HG02884 (cell line): ENCODE measurements at regions not wholly inside any gene's neighbourhood (a gene's known extent, or its start where the extent isn't known, plus 50 kb on each side); places are given as distances from the start of the nearest gene placed in this dataset.
"Not testable (repeated sequence)": the region's sequence is repeated elsewhere in the genome, so short reads cannot be mapped to it uniquely, and the experiment has no call there.

Experiments
- ATAC-seq: cut with Tn5 transposase; IDR thresholded peaks from one replicate; pipeline ENCODE4 v1.9.1; 2021; ENCODE audit warnings: mild to moderate bottlenecking, moderate library complexity; ENCODE audit not compliant: unreplicated experiment

GRCh38 chr5:112533362-112533761 is 114.3 kb upstream of the EPB41L4A start:
- ATAC-seq: peak; percentile 41

GRCh38 chr5:112534067-112534583 is 115.0 kb upstream of the EPB41L4A start:
- no peak for ATAC-seq

- no peak for ATAC-seq
These were observed 115.7 kb upstream of the EPB41L4A start for GRCh38 chr5:112534611-112535255.

GRCh38 chr5:112535356-112535755 is 116.3 kb upstream of the EPB41L4A start:
- ATAC-seq: no peak

- not testable (repeated sequence) for ATAC-seq
These were observed 125.5 kb upstream of the EPB41L4A start for GRCh38 chr5:112544558-112544957.

- no peak for ATAC-seq
These were observed 128.0 kb upstream of the EPB41L4A start for GRCh38 chr5:112546946-112547592.

- ATAC-seq: no peak
These were observed 129.3 kb upstream of the EPB41L4A start for GRCh38 chr5:112548246-112548881.

GRCh38 chr5:112549127-112549526 is 130.1 kb upstream of the EPB41L4A start:
- no peak for ATAC-seq

GRCh38 chr5:112549605-112550166 is 130.6 kb upstream of the EPB41L4A start:
- no peak for ATAC-seq

- peak; percentile 56 for ATAC-seq
These were observed 132.4 kb upstream of the EPB41L4A start for GRCh38 chr5:112551419-112552032.

- ATAC-seq: no peak
These were observed 133.1 kb upstream of the EPB41L4A start for GRCh38 chr5:112552216-112552615.

- no peak for ATAC-seq
These were observed 133.7 kb upstream of the EPB41L4A start for GRCh38 chr5:112552791-112553190.

GRCh38 chr5:112554101-112554977 is 135.3 kb upstream of the EPB41L4A start:
- ATAC-seq: no peak

- ATAC-seq: no peak
These were observed 136.1 kb upstream of the EPB41L4A start for GRCh38 chr5:112555197-112555596.

- ATAC-seq: no peak
These were observed 136.6 kb upstream of the EPB41L4A start for GRCh38 chr5:112555691-112556090.

GRCh38 chr5:112559501-112559900 is 140.4 kb upstream of the EPB41L4A start:
- ATAC-seq: not testable (repeated sequence)

- no peak for ATAC-seq
These were observed 141.3 kb upstream of the EPB41L4A start for GRCh38 chr5:112560371-112560770.

- no peak for ATAC-seq
These were observed 144.2 kb upstream of the EPB41L4A start for GRCh38 chr5:112563169-112563826.

- ATAC-seq: no peak
These were observed 147.2 kb upstream of the EPB41L4A start for GRCh38 chr5:112566251-112566650.

GRCh38 chr5:112569596-112569995 is 150.5 kb upstream of the EPB41L4A start:
- no peak for ATAC-seq
